ENCODE measurements at regions not wholly inside any gene's neighbourhood (a gene's known extent, or its start where the extent isn't known, plus 50 kb on each side); places are given as distances from the start of the nearest gene placed in this dataset.

GRCh38 chr15:58293622-58294550, 137.9 kb upstream of the LIPC start:
- Mint-ChIP-seq H3K36me3 (ENCODE audit: insufficient read depth, unreplicated experiment) (no peaks in the 10 kb centered on the region), H3K9me3 (ENCODE audit: low read depth, unreplicated experiment) (no peaks in the 10 kb centered on the region), H3K27ac (ENCODE audit: unreplicated experiment) (peak overlapping the region; percentile 9), H3K4me3 (ENCODE audit: low read depth, unreplicated experiment) (peak overlapping the region; percentile 2), H3K4me1 (ENCODE audit: low read depth, unreplicated experiment) (peaks cover 26% of the 10 kb centered on the region), H3K27me3 (ENCODE audit: unreplicated experiment) (no peaks in the 10 kb centered on the region)
- intact Hi-C loops (cut with micrococcal nuclease; ENCODE audit: unreplicated experiment) = no loop called here
- no peak for TF ChIP-seq CTCF (IDR thresholded peaks at IDR 0.05; ENCODE audit: unreplicated experiment)
- BruUV-seq (replicated peaks) = no TSS peak
- CTCF ChIA-PET = interaction anchor here (1.0 kb wide), 2 partner anchors 16 to 176 kb away, joined by 4 read pairs; no protein-coding TSS in a partner anchor
- peak; percentile 40 for DNase-seq

DNA sequence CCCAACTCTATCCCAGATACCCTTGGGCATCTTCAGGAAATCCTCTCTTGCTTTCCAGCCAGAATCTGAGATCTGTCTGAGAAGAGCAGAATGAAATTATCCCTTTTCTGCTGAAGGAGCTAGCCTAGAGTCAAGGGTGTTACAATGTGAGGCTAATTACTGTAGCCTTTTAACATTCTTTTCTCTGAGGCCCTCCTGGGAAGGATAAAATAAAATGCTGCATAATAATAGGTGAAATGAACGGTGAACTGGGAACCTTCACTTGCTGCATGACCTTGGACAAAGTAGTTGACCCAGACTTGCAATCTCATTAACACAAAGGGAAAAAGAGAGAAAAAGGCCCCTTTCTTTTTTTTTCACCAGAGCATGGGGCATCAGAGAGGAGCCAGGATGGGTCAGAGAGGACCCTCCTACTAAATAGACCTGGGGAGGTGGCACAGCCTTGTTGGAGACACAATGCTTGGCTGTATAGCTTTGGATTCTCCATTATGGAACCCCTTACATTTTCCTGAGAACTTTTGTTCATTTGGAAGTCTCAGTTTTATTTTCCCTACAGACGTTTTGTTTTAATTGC, 137.0 kb upstream of the LIPC start:
- peak overlapping the region; percentile 2 for H3K4me3 Mint-ChIP-seq (ENCODE audit: low read depth, unreplicated experiment)
- DNase-seq = no peak
- BruUV-seq (replicated peaks) = no TSS peak
- H3K4me1 Mint-ChIP-seq (ENCODE audit: low read depth, unreplicated experiment) = peaks cover 26% of the 10 kb centered on the region
- no peaks in the 10 kb centered on the region for H3K27me3 Mint-ChIP-seq (ENCODE audit: unreplicated experiment)
- intact Hi-C loops (cut with micrococcal nuclease; ENCODE audit: unreplicated experiment) = no loop called here
- CTCF ChIA-PET = interaction anchor here (0.6 kb wide), 1 partner anchor 1157 kb away, joined by 3 read pairs; no protein-coding TSS in a partner anchor
- H3K27ac Mint-ChIP-seq (ENCODE audit: unreplicated experiment) = peak overlapping the region; percentile 9
- H3K36me3 Mint-ChIP-seq (ENCODE audit: insufficient read depth, unreplicated experiment) = no peaks in the 10 kb centered on the region
- TF ChIP-seq CTCF (IDR thresholded peaks at IDR 0.05; ENCODE audit: unreplicated experiment) = no peak
- peaks cover under 1% of the 10 kb centered on the region for H3K9me3 Mint-ChIP-seq (ENCODE audit: low read depth, unreplicated experiment)

GRCh38 chr15:58295637-58296215, 136.1 kb upstream of the LIPC start:
- H3K27me3 Mint-ChIP-seq (ENCODE audit: unreplicated experiment) = no peaks in the 10 kb centered on the region
- H3K36me3 Mint-ChIP-seq (ENCODE audit: insufficient read depth, unreplicated experiment) = no peaks in the 10 kb centered on the region
- no peak for DNase-seq
- H3K4me1 Mint-ChIP-seq (ENCODE audit: low read depth, unreplicated experiment) = peaks cover 26% of the 10 kb centered on the region
- intact Hi-C loops (cut with micrococcal nuclease; ENCODE audit: unreplicated experiment) = no loop called here
- H3K27ac Mint-ChIP-seq (ENCODE audit: unreplicated experiment) = no peak overlapping the region
- CTCF ChIA-PET = no interaction called here
- peaks cover 2% of the 10 kb centered on the region for H3K9me3 Mint-ChIP-seq (ENCODE audit: low read depth, unreplicated experiment)
- no peak overlapping the region for H3K4me3 Mint-ChIP-seq (ENCODE audit: low read depth, unreplicated experiment)
- TF ChIP-seq CTCF (IDR thresholded peaks at IDR 0.05; ENCODE audit: unreplicated experiment) = no peak
- no TSS peak for BruUV-seq (replicated peaks)

DNA sequence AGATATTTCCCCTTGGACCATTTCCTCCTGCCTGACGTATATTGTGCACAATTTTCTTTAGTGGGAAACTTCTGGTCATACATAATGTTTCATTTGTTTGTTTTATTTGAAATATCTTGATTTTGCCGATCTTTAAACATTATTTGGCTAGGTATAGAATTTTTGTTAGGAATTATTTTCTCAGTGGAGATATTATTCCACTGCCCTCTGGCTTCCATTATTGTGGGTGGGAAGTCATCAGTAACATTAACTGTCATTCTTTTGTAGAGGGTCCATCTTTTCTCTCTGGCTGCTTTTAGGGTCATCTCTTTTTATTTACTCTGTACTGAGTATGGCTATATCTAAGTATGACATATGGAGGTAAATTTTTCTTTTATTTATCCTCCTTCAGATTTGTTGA, 135.5 kb upstream of the LIPC start:
- Mint-ChIP-seq H3K4me3 (ENCODE audit: low read depth, unreplicated experiment) (no peak overlapping the region), H3K27me3 (ENCODE audit: unreplicated experiment) (no peaks in the 10 kb centered on the region), H3K27ac (ENCODE audit: unreplicated experiment) (no peak overlapping the region), H3K9me3 (ENCODE audit: low read depth, unreplicated experiment) (peaks cover 2% of the 10 kb centered on the region), H3K4me1 (ENCODE audit: low read depth, unreplicated experiment) (peaks cover 26% of the 10 kb centered on the region), H3K36me3 (ENCODE audit: insufficient read depth, unreplicated experiment) (no peaks in the 10 kb centered on the region)
- intact Hi-C loops (cut with micrococcal nuclease; ENCODE audit: unreplicated experiment) = no loop called here
- no peak for DNase-seq
- TF ChIP-seq CTCF (IDR thresholded peaks at IDR 0.05; ENCODE audit: unreplicated experiment) = no peak
- CTCF ChIA-PET = no interaction called here
- BruUV-seq (replicated peaks) = no TSS peak
